ENCODE measurements at regions not wholly inside any gene's neighbourhood (a gene's known extent, or its start where the extent isn't known, plus 50 kb on each side); places are given as distances from the start of the nearest gene placed in this dataset.

- Histone ChIP-seq H3K9me3 (ENCODE audit: insufficient read depth, low read depth, low read length) (no peaks in the 10 kb centered on the region), H3K4me2 (ENCODE audit: low read length) (no peak overlapping the region), H3K27me3 (ENCODE audit: insufficient read depth, low read length) (no peaks in the 10 kb centered on the region), H4K20me1 (ENCODE audit: insufficient read depth, low read length) (no peaks in the 10 kb centered on the region), H3K4me3 (ENCODE audit: insufficient read depth, low read depth, low read length) (no peak overlapping the region), H3K79me2 (ENCODE audit: insufficient read depth, low read length) (no peaks in the 10 kb centered on the region), H3K36me3 (ENCODE audit: insufficient read depth, low read length) (no peaks in the 10 kb centered on the region), H3K27ac (ENCODE audit: low read depth, low read length) (no peak overlapping the region), H3K9ac (ENCODE audit: low read length) (no peak overlapping the region), H2AFZ (ENCODE audit: low read depth, low read length) (no peak overlapping the region), H3K4me1 (ENCODE audit: insufficient read depth, low read length) (peaks cover 1% of the 10 kb centered on the region)
- no peaks in the 10 kb centered on the region for H3K4me1 Mint-ChIP-seq (ENCODE audit: low read depth, unreplicated experiment)
- TF ChIP-seq EZH2 (IDR thresholded peaks at IDR 0.05; ENCODE audit: insufficient read depth, low read length) = no peak
- TF ChIP-seq, protein P1, sequence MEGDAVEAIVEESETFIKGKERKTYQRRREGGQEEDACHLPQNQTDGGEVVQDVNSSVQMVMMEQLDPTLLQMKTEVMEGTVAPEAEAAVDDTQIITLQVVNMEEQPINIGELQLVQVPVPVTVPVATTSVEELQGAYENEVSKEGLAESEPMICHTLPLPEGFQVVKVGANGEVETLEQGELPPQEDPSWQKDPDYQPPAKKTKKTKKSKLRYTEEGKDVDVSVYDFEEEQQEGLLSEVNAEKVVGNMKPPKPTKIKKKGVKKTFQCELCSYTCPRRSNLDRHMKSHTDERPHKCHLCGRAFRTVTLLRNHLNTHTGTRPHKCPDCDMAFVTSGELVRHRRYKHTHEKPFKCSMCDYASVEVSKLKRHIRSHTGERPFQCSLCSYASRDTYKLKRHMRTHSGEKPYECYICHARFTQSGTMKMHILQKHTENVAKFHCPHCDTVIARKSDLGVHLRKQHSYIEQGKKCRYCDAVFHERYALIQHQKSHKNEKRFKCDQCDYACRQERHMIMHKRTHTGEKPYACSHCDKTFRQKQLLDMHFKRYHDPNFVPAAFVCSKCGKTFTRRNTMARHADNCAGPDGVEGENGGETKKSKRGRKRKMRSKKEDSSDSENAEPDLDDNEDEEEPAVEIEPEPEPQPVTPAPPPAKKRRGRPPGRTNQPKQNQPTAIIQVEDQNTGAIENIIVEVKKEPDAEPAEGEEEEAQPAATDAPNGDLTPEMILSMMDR (IDR thresholded peaks at IDR 0.05; ENCODE audit: insufficient read depth, low read depth, low read length) = no peak
- peaks cover 1% of the 10 kb centered on the region for H3K36me3 Mint-ChIP-seq (ENCODE audit: low read depth, unreplicated experiment)
- H3K27ac Mint-ChIP-seq (ENCODE audit: unreplicated experiment) = peak overlapping the region; percentile 55
- no peak for FAIRE-seq
- no peak overlapping the region for H3K4me3 Mint-ChIP-seq (ENCODE audit: unreplicated experiment)
- H3K9me3 Mint-ChIP-seq (ENCODE audit: unreplicated experiment) = peaks cover 7% of the 10 kb centered on the region
- no peaks in the 10 kb centered on the region for H3K27me3 Mint-ChIP-seq (ENCODE audit: low read depth, unreplicated experiment)
- no peak for DNase-seq (ENCODE audit: low read depth)
Observed at GRCh38 chrX:2572740-2573139, 72.0 kb upstream of the DHRSX start.

DNA sequence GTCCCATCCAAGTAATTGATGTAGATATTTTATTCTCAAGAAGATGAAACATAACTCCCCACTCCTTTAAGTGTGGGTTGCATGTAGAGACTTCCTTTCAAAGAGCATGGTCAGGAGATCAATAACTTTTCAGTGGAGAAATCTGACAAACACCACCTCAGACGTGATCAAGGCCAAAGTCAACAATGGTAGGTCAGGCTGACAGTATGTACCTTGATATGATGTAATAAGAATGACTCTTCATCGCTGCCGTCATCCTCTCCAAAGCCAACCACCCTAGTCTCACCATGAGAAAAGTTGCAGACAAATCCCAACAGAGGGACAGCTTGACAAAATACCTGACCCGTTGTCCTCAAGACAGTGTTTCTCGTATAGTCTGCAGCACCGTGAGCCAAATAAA lies 67.3 kb upstream of the DHRSX start:
- no peak overlapping the region for H3K27ac Mint-ChIP-seq (ENCODE audit: unreplicated experiment)
- TF ChIP-seq EZH2 (IDR thresholded peaks at IDR 0.05; ENCODE audit: insufficient read depth, low read length) = no peak
- TF ChIP-seq, protein P1 (IDR thresholded peaks at IDR 0.05; ENCODE audit: insufficient read depth, low read depth, low read length) = no peak
- no peaks in the 10 kb centered on the region for H3K36me3 Mint-ChIP-seq (ENCODE audit: low read depth, unreplicated experiment)
- peaks cover 3% of the 10 kb centered on the region for H3K27me3 Mint-ChIP-seq (ENCODE audit: low read depth, unreplicated experiment)
- Histone ChIP-seq H3K4me3 (ENCODE audit: insufficient read depth, low read depth, low read length) (no peak overlapping the region), H3K36me3 (ENCODE audit: insufficient read depth, low read length) (no peaks in the 10 kb centered on the region), H3K9me3 (ENCODE audit: insufficient read depth, low read depth, low read length) (no peaks in the 10 kb centered on the region), H4K20me1 (ENCODE audit: insufficient read depth, low read length) (no peaks in the 10 kb centered on the region), H3K79me2 (ENCODE audit: insufficient read depth, low read length) (no peaks in the 10 kb centered on the region), H3K27ac (ENCODE audit: low read depth, low read length) (no peak overlapping the region), H3K9ac (ENCODE audit: low read length) (no peak overlapping the region), H2AFZ (ENCODE audit: low read depth, low read length) (no peak overlapping the region), H3K27me3 (ENCODE audit: insufficient read depth, low read length) (no peaks in the 10 kb centered on the region), H3K4me2 (ENCODE audit: low read length) (no peak overlapping the region), H3K4me1 (ENCODE audit: insufficient read depth, low read length) (no peaks in the 10 kb centered on the region)
- no peak for DNase-seq (ENCODE audit: low read depth)
- no peaks in the 10 kb centered on the region for H3K4me1 Mint-ChIP-seq (ENCODE audit: low read depth, unreplicated experiment)
- no peak for FAIRE-seq
- no peak overlapping the region for H3K4me3 Mint-ChIP-seq (ENCODE audit: unreplicated experiment)
- peaks cover 8% of the 10 kb centered on the region for H3K9me3 Mint-ChIP-seq (ENCODE audit: unreplicated experiment)

DNA sequence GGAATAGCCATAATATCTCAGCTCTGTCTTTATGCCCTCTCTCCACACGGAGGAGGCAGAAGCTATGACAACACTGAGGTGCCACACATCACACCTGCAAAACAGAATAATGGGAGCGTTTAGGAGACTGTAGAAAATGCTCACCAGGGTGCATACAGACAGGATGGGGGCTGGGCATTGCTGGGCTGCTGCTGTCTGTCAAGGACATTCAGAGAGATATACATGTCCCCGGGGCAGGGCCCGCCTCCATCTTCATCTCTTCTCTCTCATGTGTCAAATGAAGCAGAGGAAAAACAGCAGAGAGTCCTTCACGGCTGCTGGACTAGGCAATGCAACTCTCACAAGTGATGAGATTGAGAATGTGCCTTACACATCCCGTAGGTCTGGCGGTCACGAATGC lies 65.3 kb upstream of the DHRSX start:
- Mint-ChIP-seq H3K4me3 (ENCODE audit: unreplicated experiment) (no peak overlapping the region), H3K27ac (ENCODE audit: unreplicated experiment) (no peak overlapping the region), H3K27me3 (ENCODE audit: low read depth, unreplicated experiment) (peaks cover 3% of the 10 kb centered on the region), H3K9me3 (ENCODE audit: unreplicated experiment) (peaks cover 8% of the 10 kb centered on the region), H3K4me1 (ENCODE audit: low read depth, unreplicated experiment) (no peaks in the 10 kb centered on the region), H3K36me3 (ENCODE audit: low read depth, unreplicated experiment) (no peaks in the 10 kb centered on the region)
- H3K4me2 ChIP-seq (ENCODE audit: low read length) = no peak overlapping the region
- no peak for DNase-seq (ENCODE audit: low read depth)
- H3K4me1 ChIP-seq (ENCODE audit: insufficient read depth, low read length) = no peaks in the 10 kb centered on the region
- H3K9ac ChIP-seq (ENCODE audit: low read length) = no peak overlapping the region
- no peak overlapping the region for H2AFZ ChIP-seq (ENCODE audit: low read depth, low read length)
- no peak overlapping the region for H3K27ac ChIP-seq (ENCODE audit: low read depth, low read length)
- no peaks in the 10 kb centered on the region for H3K36me3 ChIP-seq (ENCODE audit: insufficient read depth, low read length)
- no peak overlapping the region for H3K4me3 ChIP-seq (ENCODE audit: insufficient read depth, low read depth, low read length)
- FAIRE-seq = no peak
- H3K9me3 ChIP-seq (ENCODE audit: insufficient read depth, low read depth, low read length) = no peaks in the 10 kb centered on the region
- TF ChIP-seq, protein P1 (IDR thresholded peaks at IDR 0.05; ENCODE audit: insufficient read depth, low read depth, low read length) = no peak
- no peaks in the 10 kb centered on the region for H3K79me2 ChIP-seq (ENCODE audit: insufficient read depth, low read length)
- no peaks in the 10 kb centered on the region for H4K20me1 ChIP-seq (ENCODE audit: insufficient read depth, low read length)
- no peaks in the 10 kb centered on the region for H3K27me3 ChIP-seq (ENCODE audit: insufficient read depth, low read length)

Measured in astrocyte (in vitro differentiated cells and primary cell).